LNCaP clone FGC (cell line): ENCODE measurements at regions not wholly inside any gene's neighbourhood (a gene's known extent, or its start where the extent isn't known, plus 50 kb on each side); places are given as distances from the start of the nearest gene placed in this dataset.

Experiments used
- DNase-seq: peaks from one replicate; pipeline ENCODE4 v3.0.0-alpha.2; 2011; ENCODE audit warnings: low read depth
- H3K4me3 ChIP-seq: 2 replicates; pipeline ENCODE4 v1.5.1; 2011; ENCODE audit warnings: mild to moderate bottlenecking, low read depth, low read length, control low read depth
- CTCF ChIP-seq: IDR thresholded peaks from 2 replicates; pipeline ENCODE4 v1.5.1; 2012; ENCODE audit warnings: mild to moderate bottlenecking; ENCODE audit not compliant: control insufficient read depth, insufficient read depth; ENCODE audit errors: extremely low read depth

- TF ChIP-seq CTCF, result no peak
- no peak overlapping the region for H3K4me3 ChIP-seq
- DNase-seq, result no peak
Observed at GRCh38 chr10:128221117-128221516, 94.9 kb upstream of the MKI67 start.

- no peak overlapping the region for H3K4me3 ChIP-seq
- DNase-seq, result no peak
- TF ChIP-seq CTCF, result no peak
Observed at GRCh38 chr10:128221807-128222206, 95.6 kb upstream of the MKI67 start.

- no peak for TF ChIP-seq CTCF
- H3K4me3 ChIP-seq, result no peak overlapping the region
- no peak for DNase-seq
Observed at GRCh38 chr10:128222332-128222849, 96.2 kb upstream of the MKI67 start.

GRCh38 chr10:128230401-128230800 lies 104.2 kb upstream of the MKI67 start:
- no peak overlapping the region for H3K4me3 ChIP-seq
- DNase-seq, result no peak
- TF ChIP-seq CTCF, result no peak

- no peak overlapping the region for H3K4me3 ChIP-seq
- no peak for TF ChIP-seq CTCF
- no peak for DNase-seq
Observed at GRCh38 chr10:128233422-128233821, 107.2 kb upstream of the MKI67 start.

GRCh38 chr10:128237710-128238109 lies 111.5 kb upstream of the MKI67 start:
- H3K4me3 ChIP-seq, result no peak overlapping the region
- TF ChIP-seq CTCF, result no peak

GRCh38 chr10:128241023-128241422 lies 114.8 kb upstream of the MKI67 start:
- no peak for DNase-seq
- TF ChIP-seq CTCF, result no peak

More at GRCh38 chr10:128237710-128238109, 111.5 kb upstream of the MKI67 start:
- DNase-seq, result no peak

More at GRCh38 chr10:128241023-128241422, 114.8 kb upstream of the MKI67 start:
- no peak overlapping the region for H3K4me3 ChIP-seq
